ENCODE measurements at regions not wholly inside any gene's neighbourhood (a gene's known extent, or its start where the extent isn't known, plus 50 kb on each side); places are given as distances from the start of the nearest gene placed in this dataset.
"Not testable (repeated sequence)": the region's sequence is repeated elsewhere in the genome, so short reads cannot be mapped to it uniquely, and the experiment has no call there.

DNA sequence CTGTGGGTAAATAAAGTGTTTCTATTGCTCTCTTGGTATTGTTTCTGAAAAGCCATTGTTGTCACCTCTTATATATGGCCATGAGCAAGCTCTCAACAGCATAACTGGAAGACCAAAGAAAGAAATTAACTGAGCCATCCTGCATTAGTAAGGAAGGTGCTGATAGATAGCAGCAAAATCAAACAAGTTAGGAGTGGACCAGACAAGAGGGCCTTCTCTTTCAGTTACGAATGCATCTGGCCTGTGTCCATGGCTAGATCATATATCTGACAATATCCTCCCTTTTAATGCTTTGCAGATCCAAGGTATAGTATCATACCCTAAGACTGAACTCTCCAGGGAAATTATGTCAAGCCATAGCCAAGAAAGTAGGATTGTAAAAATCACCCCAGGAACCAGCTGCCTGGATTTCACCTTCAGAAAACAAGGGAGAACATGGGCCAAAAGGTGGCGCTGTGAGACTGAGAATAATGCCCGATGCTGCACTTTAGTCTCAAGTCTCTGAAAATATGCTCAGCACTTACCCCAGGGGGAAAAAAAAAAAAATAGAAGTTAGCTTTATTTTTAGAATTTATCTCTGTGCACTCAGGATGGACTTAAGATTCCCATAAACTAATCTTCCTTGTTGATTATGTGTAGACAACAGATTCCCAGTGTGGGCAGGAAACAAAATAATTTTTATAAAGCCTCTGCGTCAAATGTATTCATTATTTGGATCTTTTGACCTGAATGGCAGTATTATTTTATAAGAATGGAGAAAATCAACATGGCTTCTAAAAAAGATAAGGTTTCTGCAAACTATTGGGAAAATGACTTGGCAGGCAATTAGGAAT lies 415.1 kb downstream of the ETS1 start:
- peak; percentile 78 to 81 (median 80) for DNase-seq (ENCODE audit: low read depth in 4 of 4, low spot score in 3 of 4)

DNA sequence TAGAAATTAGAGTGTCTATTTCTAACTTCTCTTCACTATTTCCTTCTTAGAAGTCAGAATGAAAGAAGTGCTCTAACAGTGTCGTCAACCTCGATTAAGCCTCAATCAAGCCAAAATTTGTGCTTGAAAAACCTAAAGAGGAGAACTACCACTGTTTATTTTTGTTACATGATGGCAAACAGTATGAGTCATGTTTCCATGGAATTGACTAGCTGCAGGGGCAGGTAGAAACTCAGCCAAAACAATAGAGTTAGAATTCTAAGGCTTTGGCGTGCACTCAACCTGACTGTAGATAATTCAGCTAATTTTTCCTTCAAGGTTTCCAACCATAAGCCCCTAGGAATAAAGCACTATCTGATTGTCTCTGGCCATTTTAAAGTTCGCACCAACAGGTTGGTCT lies 415.9 kb downstream of the ETS1 start:
- DNase-seq (ENCODE audit: low read depth in 4 of 4, low spot score in 3 of 4): no peak

DNA sequence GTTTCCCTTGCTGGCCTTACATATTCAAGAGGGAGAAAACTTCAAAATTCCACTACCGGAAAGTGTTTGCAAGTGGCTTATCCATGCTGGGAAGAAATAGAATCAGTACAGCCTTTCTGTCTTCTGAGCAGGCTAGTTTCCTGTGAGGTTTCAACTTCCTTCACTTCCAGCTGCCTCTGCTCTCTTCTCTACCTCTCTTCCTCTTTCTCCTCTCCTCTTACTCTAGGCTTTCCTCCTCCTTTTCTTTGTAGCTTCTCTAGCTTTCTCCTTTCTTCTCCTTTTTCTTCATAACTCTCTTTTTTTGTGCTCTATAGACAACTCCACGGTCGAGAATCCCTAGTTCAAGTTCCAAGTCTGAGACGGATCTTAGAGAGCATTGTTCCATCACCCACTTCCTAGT lies 421.8 kb downstream of the ETS1 start:
- DNase-seq (ENCODE audit: low read depth in 4 of 4, low spot score in 3 of 4): no peak

DNA sequence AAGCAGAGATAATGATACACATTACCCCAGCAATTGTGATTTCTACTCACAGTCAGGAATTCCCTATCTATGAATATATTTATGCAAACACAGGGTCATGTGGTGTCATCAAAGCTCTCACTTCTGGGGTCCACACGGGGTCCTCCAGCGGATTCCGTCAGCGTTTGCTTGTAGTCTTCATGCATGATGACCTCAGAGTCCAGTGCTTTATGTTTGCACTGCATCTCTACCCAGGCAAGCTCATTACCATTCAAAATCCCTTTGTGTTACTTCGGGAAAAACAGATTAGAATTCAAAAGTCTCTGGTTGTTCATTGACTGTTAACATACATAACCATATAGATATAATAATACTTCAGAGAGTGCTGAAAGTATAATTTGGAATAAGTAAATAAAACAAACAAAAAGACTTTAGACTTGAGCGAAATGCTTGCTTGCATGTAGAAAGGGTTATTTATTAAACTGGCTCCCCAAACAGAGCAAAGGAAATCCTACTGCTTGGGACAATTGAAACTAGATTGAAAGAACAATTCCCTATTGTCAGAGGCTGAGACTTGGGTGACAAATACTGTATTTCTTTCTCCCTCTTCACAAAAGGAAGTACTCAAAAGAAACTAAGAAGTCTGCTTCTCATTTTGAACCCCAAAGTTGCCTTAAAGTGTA lies 423.1 kb downstream of the ETS1 start:
- no peak for DNase-seq (ENCODE audit: low read depth in 4 of 4, low spot score in 3 of 4)

DNA sequence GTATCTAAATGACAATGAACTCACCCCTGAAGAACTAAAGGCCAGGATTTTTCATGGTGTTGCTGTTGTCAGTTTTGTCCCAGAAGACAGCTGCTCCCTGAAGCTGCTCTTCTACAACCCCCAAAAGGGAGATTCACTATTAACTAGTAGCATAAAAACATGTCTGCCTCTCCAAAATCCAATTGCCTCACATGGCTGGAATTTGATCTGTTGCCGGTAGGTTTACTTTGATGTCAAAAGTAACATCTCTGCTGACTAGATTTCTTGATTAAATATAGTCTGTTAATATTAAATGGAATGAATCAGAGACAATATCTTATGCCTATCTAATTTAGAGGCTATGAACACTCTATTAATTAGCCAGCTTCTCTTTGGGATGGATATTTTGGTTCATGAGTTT lies 425.4 kb downstream of the ETS1 start:
- no peak for DNase-seq (ENCODE audit: low read depth in 4 of 4, low spot score in 3 of 4)

DNA sequence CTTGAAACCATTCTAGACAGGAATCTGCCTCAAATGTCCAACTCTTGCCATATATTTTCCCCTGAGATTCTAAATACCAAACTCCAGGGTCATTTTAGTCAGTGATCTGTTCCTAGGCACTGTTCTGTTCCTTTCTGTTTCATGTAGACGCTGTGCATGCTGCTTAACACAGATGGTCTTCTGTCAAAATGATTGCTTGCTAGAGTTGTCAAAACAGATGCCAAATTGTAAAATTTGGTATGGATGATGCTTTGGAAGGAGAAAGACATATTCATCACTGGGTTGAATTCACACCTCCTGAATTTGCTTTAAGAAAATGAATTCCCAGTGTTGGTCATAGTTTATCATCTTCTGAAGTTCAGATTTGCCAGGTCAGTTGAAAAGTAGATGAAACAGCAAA lies 425.9 kb downstream of the ETS1 start:
- no peak for DNase-seq (ENCODE audit: low read depth in 4 of 4, low spot score in 3 of 4)

DNA sequence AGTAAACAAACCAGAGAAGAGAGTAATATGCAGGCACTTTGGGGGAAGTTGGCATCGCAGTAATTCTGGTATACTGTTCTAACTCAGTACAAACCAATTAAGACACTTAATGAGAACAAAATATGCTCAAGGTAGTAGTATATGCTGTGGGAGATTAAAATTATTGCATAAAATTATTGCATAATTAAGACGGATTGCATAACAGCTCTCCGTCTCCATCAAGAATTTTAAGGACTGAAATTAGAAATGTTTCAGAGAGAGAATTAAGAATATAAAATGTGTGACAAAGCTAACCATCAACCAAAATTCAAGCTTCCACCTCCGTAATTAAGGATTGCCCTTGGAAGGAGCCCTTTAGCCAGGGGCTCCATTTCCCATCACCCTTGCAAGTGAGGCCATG lies 428.5 kb downstream of the ETS1 start:
- no peak for DNase-seq (ENCODE audit: low read depth in 4 of 4, low spot score in 3 of 4)

DNA sequence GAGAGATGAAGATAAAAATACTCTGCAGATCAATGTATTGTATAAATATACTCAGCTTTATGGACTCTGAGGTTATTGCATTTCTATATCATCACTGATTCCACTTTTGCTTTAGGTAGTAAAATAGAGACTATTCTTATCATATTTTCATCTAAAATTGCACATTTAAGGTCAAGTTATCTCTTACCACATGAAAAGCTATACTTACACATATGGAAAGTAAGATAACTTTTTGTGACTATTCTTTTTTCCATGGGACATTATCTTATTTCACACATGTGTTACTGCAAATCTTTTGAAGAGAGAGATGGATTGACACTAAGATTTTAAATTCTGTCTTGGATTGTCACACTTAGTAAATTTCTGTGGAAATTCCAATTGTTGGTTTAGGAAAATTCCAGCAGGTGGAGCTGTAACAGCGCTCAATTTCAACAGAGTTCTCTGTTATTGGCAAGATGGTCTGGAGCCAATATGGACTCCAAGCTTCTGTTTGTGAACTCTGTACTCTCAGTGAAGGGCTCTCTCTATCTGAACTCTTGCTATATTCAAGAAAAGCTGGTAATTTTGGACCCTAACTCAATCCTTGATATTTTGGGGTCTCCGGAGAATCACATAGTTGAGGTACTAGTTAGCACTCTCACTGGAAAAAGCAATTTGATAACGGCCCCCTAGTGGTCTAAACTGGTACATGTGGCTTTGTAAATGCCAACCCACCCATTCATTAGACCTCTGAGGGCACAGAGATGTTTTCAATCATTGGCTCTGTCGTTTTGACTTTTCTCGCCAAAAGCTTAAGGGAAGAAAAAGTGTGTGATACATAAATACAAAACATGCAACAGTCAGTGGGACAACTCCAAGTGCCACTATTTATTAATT lies 429.7 kb downstream of the ETS1 start:
- DNase-seq (ENCODE audit: low read depth in 4 of 4, low spot score in 3 of 4): peak; percentile 52 to 61 (median 56)

DNA sequence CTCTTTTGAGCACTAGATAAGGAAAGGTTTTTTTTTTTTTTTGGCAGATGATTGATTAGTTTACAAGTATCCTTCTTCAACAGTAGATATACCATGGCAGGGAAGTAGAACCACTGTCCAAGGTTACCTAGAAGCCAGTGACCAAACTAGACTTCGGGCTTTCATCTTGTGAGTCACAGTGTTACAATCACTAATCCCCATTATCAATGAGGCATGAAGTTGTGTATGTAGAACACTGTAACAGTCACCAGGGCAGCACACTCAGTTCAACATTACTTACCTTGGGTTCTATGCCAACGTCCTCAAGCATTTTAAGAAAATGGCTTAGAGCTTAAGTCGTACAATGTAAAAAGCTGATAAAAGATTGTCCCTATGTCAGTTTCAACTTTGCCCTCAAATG lies 430.9 kb downstream of the ETS1 start:
- DNase-seq (ENCODE audit: low read depth in 4 of 4, low spot score in 3 of 4): no peak

DNA sequence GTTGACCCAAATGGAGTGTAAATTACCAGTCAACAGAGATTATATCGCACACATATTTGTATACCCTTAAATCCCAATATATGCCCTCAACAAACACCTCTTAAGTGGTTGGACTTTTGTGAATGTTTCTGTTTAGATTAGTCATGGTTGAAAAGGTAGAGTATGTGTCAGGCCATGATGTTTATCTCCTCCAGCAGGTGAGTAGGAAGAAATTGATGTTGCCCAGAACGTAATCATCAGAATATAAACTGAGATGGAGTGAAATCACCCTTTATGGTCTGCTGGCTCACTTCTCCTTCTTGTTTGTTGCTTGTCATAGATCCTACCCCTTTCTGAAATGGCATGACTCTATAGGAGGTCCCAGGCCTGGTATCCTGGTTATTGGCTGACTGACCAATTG lies 431.8 kb downstream of the ETS1 start:
- no peak for DNase-seq (ENCODE audit: low read depth in 4 of 4, low spot score in 3 of 4)

DNA sequence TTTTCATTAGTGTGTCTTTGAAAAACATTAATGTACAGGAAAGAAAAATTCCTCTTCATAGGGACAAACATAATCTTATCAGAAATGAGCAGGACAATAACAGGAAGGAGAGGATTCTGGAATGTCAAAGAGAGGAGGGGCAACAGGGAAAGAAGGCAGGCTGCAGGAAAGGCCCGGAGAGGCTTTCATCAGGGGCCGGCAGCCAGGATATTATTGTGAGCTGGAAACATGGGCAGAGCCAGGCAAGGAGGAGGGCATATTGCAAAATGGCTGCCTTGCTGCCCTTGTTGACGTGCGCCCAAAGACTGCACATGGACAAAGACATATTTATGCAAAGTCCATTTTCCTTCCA lies 433.7 kb downstream of the ETS1 start:
- DNase-seq (ENCODE audit: low read depth in 4 of 4, low spot score in 3 of 4): no peak

DNA sequence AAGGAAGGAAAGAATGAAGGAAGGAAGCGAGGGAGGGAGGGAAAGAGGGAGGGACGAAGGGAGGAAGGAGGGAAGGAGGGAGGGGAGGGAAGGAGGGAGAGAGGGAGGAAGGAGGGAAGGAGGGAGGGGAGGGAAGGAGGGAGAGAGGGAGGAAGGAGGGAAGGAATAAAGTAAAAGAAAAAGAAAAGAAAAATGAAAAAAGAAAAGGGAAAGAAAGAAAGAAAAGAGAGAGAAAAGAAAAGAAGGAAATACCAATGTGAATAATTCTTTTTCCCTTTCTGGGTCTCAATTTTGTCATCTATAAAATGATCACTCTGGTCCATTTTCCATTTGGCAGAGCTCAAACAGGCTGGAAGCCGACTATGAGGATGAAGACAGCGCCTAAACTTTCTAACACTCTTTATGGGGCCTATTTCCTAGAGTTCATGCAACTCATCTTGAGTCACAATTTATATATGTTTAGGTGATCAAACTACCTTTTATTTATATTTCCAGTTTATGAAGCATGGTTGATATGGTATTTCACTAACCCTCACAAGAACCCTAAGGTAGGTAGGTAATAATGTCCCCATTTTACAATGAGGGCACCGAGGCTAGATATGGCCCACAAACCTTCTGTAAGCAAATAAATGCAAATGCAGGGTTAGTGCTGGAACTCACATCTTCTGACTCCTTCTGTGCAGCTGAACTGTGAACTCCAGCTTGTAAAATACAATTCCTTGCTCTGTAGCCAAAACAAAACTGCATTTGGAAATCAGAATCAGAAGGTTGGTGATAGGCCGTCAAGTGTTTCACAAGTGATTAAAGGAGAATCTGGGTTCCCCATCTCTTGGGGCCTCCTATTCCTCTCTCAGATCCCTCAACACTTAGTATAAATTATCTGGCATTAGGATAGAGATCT lies 434.3 kb downstream of the ETS1 start:
- no peak for DNase-seq (ENCODE audit: low read depth in 4 of 4, low spot score in 3 of 4)

DNA sequence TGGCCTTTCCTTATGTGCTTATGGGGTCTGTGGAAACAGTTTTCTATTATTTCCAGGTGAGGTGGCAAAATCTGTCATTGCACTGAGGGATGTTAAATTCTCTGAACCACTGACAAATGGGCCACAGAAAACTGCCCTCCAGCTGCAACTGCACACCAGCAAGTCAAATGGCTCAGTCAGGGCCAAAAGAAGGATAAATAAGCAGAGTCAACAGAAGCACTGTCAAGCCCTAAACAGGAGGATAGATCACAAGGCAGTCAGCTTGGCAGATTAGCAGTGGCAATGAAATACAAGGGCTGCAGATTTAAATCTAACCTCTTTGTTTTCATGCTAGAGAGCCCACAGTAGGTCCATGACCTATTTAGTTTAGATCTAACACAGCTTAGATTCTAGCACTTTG lies 435.6 kb downstream of the ETS1 start:
- DNase-seq (ENCODE audit: low read depth in 4 of 4, low spot score in 3 of 4): no peak

DNA sequence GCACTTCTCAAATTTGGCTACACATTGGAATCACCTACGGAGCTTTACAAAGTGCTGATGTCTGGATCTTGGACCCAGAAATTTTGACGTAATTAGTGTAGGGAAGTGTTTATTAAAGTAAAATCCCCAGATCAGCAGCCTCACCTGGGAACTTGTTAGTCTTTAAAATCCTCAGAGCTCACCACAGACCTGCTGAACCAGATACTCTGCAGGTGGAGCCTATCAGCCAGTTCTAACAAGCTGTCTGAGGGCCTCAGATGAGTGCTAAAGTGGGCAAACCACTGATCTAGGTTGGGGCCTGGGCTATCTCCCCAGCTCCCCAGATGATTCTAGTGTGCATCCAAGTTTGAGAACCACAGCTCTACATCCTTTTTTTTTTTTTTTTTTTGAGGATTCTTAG lies 436.0 kb downstream of the ETS1 start:
- no peak for DNase-seq (ENCODE audit: low read depth in 4 of 4, low spot score in 3 of 4)

DNA sequence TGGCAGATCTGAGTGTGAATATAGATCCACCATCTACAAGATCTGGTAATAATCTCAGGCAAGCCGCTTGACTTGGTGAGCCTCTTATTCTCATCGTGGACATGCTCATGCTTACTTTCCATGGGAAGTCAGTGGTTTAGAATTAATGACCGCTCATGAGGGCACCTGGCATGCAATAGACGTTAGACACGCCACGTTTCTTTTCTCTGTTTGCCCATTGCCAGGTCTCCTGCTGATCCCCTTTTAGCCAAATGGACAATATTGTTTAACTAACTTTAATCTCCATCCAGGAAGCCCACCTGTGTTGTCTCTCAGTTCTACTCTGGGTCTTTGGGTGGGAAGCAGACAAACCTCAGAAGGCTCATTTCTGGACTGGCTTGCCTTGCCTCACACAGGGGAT lies 439.1 kb downstream of the ETS1 start:
- no peak for DNase-seq (ENCODE audit: low read depth in 4 of 4, low spot score in 3 of 4)

DNA sequence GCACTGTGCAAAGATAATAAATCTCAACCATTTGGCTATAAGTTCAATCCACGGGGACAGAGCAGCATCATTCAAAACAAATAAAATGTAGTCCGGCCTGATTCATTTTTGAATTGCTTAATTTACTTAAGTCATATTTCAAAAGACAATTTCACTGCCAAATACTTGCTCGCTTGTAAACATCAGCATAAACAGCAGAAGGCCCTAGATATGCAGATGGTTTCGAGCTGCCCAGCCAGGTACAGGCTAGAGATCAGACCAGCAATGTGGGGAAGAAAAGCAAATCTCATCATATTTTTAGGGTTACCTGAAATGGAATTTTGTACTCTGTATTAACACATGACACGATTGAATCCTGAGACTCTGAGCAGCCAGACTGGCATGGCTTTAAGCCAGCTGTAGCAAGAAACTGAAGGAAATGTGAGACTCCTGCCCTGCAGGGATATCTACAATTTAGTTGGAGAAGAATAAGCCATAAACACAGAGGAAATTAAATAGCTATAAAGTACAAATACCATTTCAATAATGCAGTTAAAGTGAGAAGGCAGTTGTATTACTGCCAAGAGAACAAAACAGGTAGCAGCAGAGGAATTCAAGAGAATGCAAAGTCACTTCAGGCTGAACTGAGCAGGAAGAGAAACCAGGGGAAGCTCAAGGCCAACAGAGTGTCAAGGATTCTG lies 440.3 kb downstream of the ETS1 start:
- DNase-seq (ENCODE audit: low read depth in 4 of 4, low spot score in 3 of 4): no peak

DNA sequence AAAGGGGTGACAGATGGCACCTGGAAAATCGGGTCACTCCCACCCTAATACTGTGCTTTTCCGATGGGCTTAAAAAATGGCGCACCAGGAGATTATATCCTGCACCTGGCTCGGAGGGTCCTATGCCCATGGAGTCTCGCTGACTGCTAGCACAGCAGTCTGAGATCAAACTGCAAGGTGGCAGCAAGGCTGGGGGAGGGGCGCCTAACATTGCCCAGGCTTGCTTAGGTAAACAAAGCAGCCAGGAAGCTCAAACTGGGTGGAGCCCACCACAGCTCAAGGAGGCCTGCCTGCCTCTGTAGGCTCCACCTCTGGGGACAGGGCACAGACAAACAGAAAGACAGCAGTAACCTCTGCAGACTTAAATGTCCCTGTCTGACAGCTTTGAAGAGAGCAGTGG lies 447.1 kb downstream of the ETS1 start:
- DNase-seq (ENCODE audit: low read depth in 4 of 4, low spot score in 3 of 4): not testable (repeated sequence)

DNA sequence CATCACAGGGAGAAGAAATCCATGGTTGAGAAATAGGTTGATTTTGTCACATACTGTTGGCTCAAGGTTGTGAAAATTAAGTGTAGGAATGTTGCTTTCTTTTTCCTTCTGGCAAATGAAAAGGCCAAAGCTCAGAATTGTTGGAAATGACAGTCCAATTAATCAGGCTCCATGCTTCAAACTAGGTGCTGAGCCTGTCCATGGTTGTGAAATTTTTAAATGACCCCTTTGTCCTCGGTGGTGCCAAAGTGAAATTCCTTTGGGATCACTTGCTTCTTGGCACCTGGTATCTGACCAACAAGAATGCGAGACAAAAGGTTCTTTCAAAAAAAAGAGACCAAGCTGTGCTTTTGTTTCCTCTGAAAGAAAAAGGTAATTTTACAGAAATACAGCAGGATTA lies 451.9 kb downstream of the ETS1 start:
- DNase-seq (ENCODE audit: low read depth in 4 of 4, low spot score in 3 of 4): no peak

DNA sequence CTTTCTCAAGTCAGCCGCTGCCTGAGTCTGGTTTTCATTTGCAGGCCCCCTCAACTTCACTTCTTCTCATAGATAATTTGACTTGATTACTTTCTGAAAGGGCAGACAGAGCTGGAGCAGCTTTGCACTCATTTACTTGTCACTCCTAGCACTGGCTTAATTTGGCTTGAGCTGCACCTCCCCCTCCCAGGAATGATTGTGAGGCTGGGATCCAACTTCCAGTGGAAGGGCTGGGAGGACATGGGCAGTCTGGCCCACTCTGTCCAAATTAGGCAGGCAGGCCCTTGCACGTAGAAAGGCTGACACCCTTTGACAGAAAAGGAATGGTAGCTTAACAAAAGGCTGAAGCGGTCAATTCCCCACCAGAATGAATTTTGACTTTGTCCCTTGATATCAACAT lies 453.9 kb downstream of the ETS1 start:
- DNase-seq (ENCODE audit: low read depth in 4 of 4, low spot score in 3 of 4): no peak

DNA sequence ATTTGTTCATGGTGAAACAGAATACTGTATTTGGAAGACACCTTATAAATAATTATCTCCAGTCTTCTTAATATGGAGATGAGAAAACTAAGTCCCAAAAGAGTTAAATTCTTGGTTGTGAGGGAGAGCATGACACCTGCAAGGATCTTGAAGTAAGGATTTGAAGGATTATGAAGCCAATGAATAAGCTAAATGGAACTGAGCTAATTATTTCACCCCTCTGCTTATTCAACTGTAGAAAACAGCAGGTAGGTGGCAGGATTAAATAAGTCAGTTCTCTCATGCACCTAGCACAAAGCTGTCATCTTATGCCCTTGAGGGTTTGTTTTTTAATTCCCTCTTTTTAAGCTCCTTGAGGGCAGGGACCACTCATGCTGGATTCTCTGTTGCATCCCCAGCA lies 457.3 kb downstream of the ETS1 start:
- no peak for DNase-seq (ENCODE audit: low read depth in 4 of 4, low spot score in 3 of 4)

All from right renal pelvis (tissue), 4 donors.